HG02852 (cell line): ENCODE measurements at regions not wholly inside any gene's neighbourhood (a gene's known extent, or its start where the extent isn't known, plus 50 kb on each side); places are given as distances from the start of the nearest gene placed in this dataset.

Experiments
- ATAC-seq: cut with Tn5 transposase; IDR thresholded peaks from one replicate; pipeline ENCODE4 v1.9.1; 2021; ENCODE audit warnings: mild to moderate bottlenecking, moderate library complexity; ENCODE audit not compliant: unreplicated experiment

GRCh38 chr16:55257966-55258613 lies 65.9 kb upstream of the IRX6 start:
- peak; percentile 65 for ATAC-seq

DNA sequence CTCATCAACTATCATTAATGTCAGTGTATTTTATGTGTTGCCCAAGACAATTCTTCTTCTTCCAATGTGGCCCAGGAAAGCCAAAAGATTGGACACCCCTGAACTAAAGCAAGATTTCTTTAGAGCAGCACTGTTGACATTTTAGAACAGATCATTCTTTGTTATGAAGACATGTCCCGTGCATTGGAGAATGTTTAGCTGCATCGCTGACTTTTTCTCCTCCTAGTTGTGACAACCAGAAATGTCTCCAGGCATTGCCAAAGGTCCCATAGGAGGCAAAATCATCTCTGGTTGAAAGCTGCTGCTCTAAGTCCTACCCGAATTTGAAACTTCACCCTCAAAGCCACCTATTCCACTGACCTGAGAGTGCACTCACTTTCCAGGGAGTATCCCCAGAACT lies 62.7 kb upstream of the IRX6 start:
- no peak for ATAC-seq

DNA sequence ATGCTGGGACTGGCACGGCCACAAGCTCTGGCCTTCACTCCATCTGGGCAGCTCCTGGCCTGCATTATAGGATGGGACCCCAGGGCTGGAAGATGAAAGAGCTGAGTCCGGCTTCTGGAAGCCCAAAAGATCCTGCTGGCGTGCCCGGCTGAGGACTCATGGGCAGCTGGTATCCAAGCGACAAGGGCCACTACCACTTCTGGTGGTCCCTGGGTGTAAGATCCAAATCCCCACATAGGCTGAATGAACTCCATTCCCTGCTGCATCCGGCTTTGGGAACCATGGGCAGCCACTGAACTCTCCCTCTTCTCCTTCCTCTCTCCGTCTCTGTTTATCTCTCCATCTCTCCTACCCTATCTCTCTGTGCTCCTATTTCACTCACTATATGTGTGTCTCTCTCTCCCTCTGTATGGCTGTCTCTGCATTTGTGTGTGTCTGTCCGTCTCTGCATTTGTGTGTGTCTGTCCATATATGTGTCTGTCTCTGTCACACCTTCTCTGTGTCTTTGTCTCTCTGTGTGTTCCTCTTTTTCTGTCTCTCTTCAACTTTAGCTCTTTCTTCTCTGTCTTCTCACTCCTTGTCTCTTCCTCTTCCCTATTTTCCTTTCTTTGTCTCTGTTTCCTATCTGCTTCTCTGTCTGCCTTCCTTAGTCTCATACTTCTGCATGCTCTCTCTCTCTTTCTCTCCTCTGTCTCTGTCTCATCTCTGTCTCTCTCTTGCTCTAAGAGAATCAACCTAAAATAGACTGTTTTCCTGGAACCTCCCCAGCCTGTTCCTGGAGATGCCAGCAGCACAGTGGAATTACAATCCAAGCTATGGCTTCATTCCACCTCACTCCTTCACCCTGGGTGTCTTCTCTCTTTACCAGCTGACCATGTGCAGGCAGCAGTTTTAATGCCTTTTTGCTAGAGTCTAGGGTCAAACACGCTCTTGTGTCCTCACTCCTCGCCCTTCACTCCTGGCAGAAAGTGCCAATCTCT lies 60.4 kb upstream of the IRX6 start:
- no peak for ATAC-seq

DNA sequence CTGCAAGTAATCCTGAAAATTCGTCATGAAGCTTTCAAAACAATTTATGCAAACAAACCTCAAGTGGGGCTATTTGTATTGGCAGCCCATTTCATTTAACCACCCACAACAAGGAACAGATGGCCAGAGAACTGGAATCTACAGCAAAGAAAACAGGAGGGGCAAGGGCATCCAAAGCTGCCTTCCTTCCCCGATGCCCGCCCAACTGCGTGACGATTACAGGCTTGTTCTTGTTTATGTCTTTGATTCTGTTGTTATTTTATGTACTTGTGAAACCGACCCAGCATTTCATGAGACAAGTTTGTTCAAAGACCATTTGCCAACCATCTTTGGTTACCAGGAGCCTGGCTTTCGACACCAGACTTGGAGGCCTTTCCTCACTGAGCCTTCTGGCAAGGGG lies 59.1 kb upstream of the IRX6 start:
- no peak for ATAC-seq

- ATAC-seq: no peak
These were observed 58.1 kb upstream of the IRX6 start for GRCh38 chr16:55265926-55266325.

GRCh38 chr16:55271945-55272513 lies 52.0 kb upstream of the IRX6 start:
- ATAC-seq: no peak

DNA sequence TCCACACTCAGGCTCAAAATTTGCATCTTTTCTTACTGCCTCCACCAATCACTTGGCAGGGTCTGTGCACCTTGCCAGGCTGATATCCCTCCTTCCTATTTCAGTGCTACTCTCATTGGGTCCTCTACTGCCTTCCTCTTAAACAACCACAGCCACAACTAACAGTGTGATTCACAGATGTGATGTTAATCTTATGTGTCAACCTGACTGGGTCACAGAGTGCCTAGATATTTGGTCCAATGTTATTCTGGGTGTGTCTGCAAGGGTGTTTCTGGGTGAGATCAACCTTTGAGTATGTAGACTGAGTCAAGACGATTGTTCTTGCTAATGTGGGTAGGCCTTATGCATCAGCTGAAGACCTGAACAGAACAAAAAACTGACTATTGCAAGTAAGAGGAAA lies 51.3 kb upstream of the IRX6 start:
- ATAC-seq: no peak

DNA sequence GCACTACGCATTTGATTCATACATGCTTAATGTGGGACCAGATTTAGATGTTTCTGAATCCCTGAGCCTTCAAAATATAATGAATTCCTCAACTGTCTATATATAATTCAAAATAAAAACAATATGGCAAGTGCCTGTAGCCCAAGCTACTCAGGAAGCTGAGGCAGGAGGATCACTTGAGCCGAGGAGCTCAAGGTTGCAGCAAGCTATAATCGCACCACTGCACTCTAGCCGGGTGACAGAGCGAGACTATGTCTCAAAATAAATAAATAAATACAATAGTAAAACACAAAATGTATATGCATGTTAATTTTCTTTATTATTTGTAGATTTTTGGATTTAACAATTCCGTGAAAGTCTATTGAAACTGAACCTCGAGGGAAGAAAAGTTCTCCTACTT lies 50.6 kb upstream of the IRX6 start:
- no peak for ATAC-seq

DNA sequence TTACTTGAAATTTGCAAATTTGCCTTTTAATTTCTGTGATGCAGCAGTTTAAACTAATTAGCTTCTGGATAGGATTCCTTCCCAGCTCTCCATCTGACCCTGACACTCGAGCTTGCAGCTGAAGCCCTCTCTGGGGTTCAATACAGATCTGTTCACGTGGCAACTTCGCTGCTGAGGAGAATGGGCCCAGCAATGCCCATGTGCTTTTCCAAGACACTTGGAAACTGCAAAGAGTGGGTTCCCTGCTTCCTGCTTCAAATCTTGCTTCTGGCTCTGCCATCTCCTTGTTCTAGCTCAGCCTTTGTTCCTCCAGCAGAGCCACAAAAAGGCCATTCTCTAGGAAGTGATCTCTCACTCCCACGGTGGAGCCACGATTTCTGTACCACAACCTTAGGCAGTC lies 50.0 kb upstream of the IRX6 start:
- no peak for ATAC-seq
